Right lobe of liver (tissue), 4 donors: ENCODE measurements at regions not wholly inside any gene's neighbourhood (a gene's known extent, or its start where the extent isn't known, plus 50 kb on each side); places are given as distances from the start of the nearest gene placed in this dataset.

ENCODE experiments used
- POLR2A ChIP-seq: fragments of 450-650 bp; IDR thresholded peaks from one replicate; pipeline ENCODE4 v1.6.1; 2017; ENCODE audit warnings: antibody characterized with exemption, mild to moderate bottlenecking
- TF ChIP-seq, protein P1 (sequence below), 4 donors: fragments of 200-600 bp in 3 of 4; fragments of 450-650 bp in 1 of 4; IDR thresholded peaks; one replicate each; pipeline versions ENCODE4 v1.5.1 to v1.8.0; 2016 to 2022; ENCODE audit warnings: antibody characterized with exemption in 4 of 4, mild to moderate bottlenecking in 2 of 4
- donor health status: DM: no; HTN: no; CAD: no.
- donor health status: DM: no; HTN: no; CAD: no.
- donor health status: DM: no; HTN: yes; CAD: no.

DNA sequence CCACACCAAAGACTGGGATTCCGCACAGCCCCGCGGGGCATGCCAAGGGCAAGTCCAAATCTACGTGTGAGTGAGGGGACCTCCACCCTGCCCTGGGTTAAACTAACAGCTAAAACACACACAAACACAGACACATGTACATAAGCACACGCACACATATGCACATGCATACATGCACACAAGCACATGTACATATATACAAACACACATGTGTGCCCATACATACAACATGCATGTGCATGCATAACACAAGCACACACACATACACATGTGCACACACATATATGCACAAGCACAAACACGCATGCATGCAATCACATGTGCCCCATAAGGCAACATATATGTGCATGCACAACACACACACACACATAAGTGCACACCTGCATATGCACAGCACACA lies 136.7 kb downstream of the SOX1 start:
- TF ChIP-seq POLR2A: no peak
- TF ChIP-seq, protein P1, sequence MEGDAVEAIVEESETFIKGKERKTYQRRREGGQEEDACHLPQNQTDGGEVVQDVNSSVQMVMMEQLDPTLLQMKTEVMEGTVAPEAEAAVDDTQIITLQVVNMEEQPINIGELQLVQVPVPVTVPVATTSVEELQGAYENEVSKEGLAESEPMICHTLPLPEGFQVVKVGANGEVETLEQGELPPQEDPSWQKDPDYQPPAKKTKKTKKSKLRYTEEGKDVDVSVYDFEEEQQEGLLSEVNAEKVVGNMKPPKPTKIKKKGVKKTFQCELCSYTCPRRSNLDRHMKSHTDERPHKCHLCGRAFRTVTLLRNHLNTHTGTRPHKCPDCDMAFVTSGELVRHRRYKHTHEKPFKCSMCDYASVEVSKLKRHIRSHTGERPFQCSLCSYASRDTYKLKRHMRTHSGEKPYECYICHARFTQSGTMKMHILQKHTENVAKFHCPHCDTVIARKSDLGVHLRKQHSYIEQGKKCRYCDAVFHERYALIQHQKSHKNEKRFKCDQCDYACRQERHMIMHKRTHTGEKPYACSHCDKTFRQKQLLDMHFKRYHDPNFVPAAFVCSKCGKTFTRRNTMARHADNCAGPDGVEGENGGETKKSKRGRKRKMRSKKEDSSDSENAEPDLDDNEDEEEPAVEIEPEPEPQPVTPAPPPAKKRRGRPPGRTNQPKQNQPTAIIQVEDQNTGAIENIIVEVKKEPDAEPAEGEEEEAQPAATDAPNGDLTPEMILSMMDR (IDR thresholded peaks at IDR 0.05): no peak
